GM12891 (cell line): ENCODE measurements at regions not wholly inside any gene's neighbourhood (a gene's known extent, or its start where the extent isn't known, plus 50 kb on each side); places are given as distances from the start of the nearest gene placed in this dataset.

Experiments used
- POLR2AphosphoS5 ChIP-seq: IDR thresholded peaks from 2 replicates; pipeline ENCODE4 v1.6.1; 2011; ENCODE audit warnings: low read depth, low read length, control low read depth
- POU2F2 ChIP-seq: IDR thresholded peaks from 2 replicates; pipeline ENCODE4 v1.6.1; 2011; ENCODE audit warnings: low read depth, mild to moderate bottlenecking, control low read depth, low read length, moderate library complexity

- TF ChIP-seq POU2F2 (no peak), POLR2AphosphoS5 (no peak)
Measured at GRCh38 chr10:124227055-124227975, 133.9 kb upstream of the CHST15 start.
